GF-D8 (cell line): ENCODE measurements at regions not wholly inside any gene's neighbourhood (a gene's known extent, or its start where the extent isn't known, plus 50 kb on each side); places are given as distances from the start of the nearest gene placed in this dataset.

Source experiments
- DNase-seq: peaks from one replicate; lab custom pipeline; 2025; lab: John Stamatoyannopoulos, UW

- DNase-seq: no peak
Measured at GRCh38 chr10:10294881-10295529, 722.7 kb upstream of the CELF2 start.

- no peak for DNase-seq
Measured at GRCh38 chr10:10295537-10295936, 722.1 kb upstream of the CELF2 start.

- DNase-seq: no peak
Measured at GRCh38 chr10:10302689-10303088, 715.0 kb upstream of the CELF2 start.

GRCh38 chr10:10307036-10307435 is 710.6 kb upstream of the CELF2 start:
- no peak for DNase-seq

GRCh38 chr10:10307551-10307950 is 710.1 kb upstream of the CELF2 start:
- DNase-seq: no peak

- no peak for DNase-seq
Measured at GRCh38 chr10:10310498-10310897, 707.2 kb upstream of the CELF2 start.

GRCh38 chr10:10311966-10312365 is 705.7 kb upstream of the CELF2 start:
- DNase-seq: no peak

- DNase-seq: no peak
Measured at GRCh38 chr10:10313149-10313835, 704.4 kb upstream of the CELF2 start.

- no peak for DNase-seq
Measured at GRCh38 chr10:10314626-10315025, 703.0 kb upstream of the CELF2 start.

GRCh38 chr10:10315989-10316388 is 701.7 kb upstream of the CELF2 start:
- no peak for DNase-seq

GRCh38 chr10:10317151-10317550 is 700.5 kb upstream of the CELF2 start:
- no peak for DNase-seq

GRCh38 chr10:10318856-10319255 is 698.8 kb upstream of the CELF2 start:
- DNase-seq: no peak

- DNase-seq: no peak
Measured at GRCh38 chr10:10320956-10321355, 696.7 kb upstream of the CELF2 start.

- no peak for DNase-seq
Measured at GRCh38 chr10:10326116-10326515, 691.6 kb upstream of the CELF2 start.

- DNase-seq: no peak
Measured at GRCh38 chr10:10327934-10328333, 689.7 kb upstream of the CELF2 start.

- no peak for DNase-seq
Measured at GRCh38 chr10:10330418-10330817, 687.3 kb upstream of the CELF2 start.

GRCh38 chr10:10332786-10333185 is 684.9 kb upstream of the CELF2 start:
- DNase-seq: no peak

- no peak for DNase-seq
Measured at GRCh38 chr10:10333622-10334021, 684.0 kb upstream of the CELF2 start.

GRCh38 chr10:10338339-10338738 is 679.3 kb upstream of the CELF2 start:
- DNase-seq: no peak

- DNase-seq: no peak
Measured at GRCh38 chr10:10346390-10347150, 671.1 kb upstream of the CELF2 start.

GRCh38 chr10:10350050-10350449 is 667.6 kb upstream of the CELF2 start:
- no peak for DNase-seq

GRCh38 chr10:10351451-10351850 is 666.2 kb upstream of the CELF2 start:
- DNase-seq: no peak

- DNase-seq: no peak
Measured at GRCh38 chr10:10353326-10353868, 664.3 kb upstream of the CELF2 start.
